ENCODE measurements at regions not wholly inside any gene's neighbourhood (a gene's known extent, or its start where the extent isn't known, plus 50 kb on each side); places are given as distances from the start of the nearest gene placed in this dataset.

GRCh38 chr7:24477398-24478136 is 95.7 kb upstream of the PALS2 start:
- Histone ChIP-seq H3K27ac (ENCODE audit: insufficient read depth, low read length) (no peak overlapping the region), H3K4me2 (ENCODE audit: extremely low read depth, insufficient read depth, low read length) (peak overlapping the region; percentile 70), H2AFZ (ENCODE audit: low read length) (peak overlapping the region; percentile 52), H3K4me1 (ENCODE audit: control insufficient read depth, extremely low read depth, insufficient read depth, low read length) (peaks cover 4% of the 10 kb centered on the region), H3K4me3 (replicated peaks in 1 of 4; ENCODE audit: control extremely low read depth in 1 of 4, insufficient read depth in 1 of 4, low read depth in 3 of 4, low read length in 4 of 4) (no peak overlapping the region), H3K9ac (ENCODE audit: insufficient read depth, low read length) (no peak overlapping the region), H3K79me2 (ENCODE audit: control insufficient read depth, insufficient read depth, low read length) (no peaks in the 10 kb centered on the region), H3K36me3 (ENCODE audit: control insufficient read depth, insufficient read depth, low read length) (no peaks in the 10 kb centered on the region), H4K20me1 (ENCODE audit: control insufficient read depth, extremely low read depth, insufficient read depth, low read length) (no peaks in the 10 kb centered on the region), H3K9me3 (ENCODE audit: control insufficient read depth, insufficient read depth, low read depth, low read length) (no peaks in the 10 kb centered on the region), H3K27me3 (ENCODE audit: control insufficient read depth, insufficient read depth, low read length) (no peaks in the 10 kb centered on the region)
- TF ChIP-seq EZH2 (IDR thresholded peaks at IDR 0.05; ENCODE audit: low read length, missing control alignments) (no peak), CTCF (conservative IDR thresholded peaks at IDR 0.05 in 1 of 2, IDR thresholded peaks at IDR 0.05 in 1 of 2; ENCODE audit: low read depth in 1 of 2, low read length in 2 of 2) (no peak)
- DNase-seq (ENCODE audit: low read depth in 2 of 2): peak; percentile 89 to 92

GRCh38 chr7:24478137-24478655 is 95.1 kb upstream of the PALS2 start:
- Histone ChIP-seq H3K79me2 (ENCODE audit: control insufficient read depth, insufficient read depth, low read length) (no peaks in the 10 kb centered on the region), H4K20me1 (ENCODE audit: control insufficient read depth, extremely low read depth, insufficient read depth, low read length) (no peaks in the 10 kb centered on the region), H3K4me1 (ENCODE audit: control insufficient read depth, extremely low read depth, insufficient read depth, low read length) (peaks cover 4% of the 10 kb centered on the region), H3K9ac (ENCODE audit: insufficient read depth, low read length) (no peak overlapping the region), H3K27ac (ENCODE audit: insufficient read depth, low read length) (no peak overlapping the region), H3K27me3 (ENCODE audit: control insufficient read depth, insufficient read depth, low read length) (no peaks in the 10 kb centered on the region), H3K4me2 (ENCODE audit: extremely low read depth, insufficient read depth, low read length) (peak overlapping the region; percentile 70), H3K4me3 (replicated peaks in 1 of 4; ENCODE audit: control extremely low read depth in 1 of 4, insufficient read depth in 1 of 4, low read depth in 3 of 4, low read length in 4 of 4) (no peak overlapping the region), H3K36me3 (ENCODE audit: control insufficient read depth, insufficient read depth, low read length) (no peaks in the 10 kb centered on the region), H3K9me3 (ENCODE audit: control insufficient read depth, insufficient read depth, low read depth, low read length) (no peaks in the 10 kb centered on the region), H2AFZ (ENCODE audit: low read length) (no peak overlapping the region)
- TF ChIP-seq CTCF (conservative IDR thresholded peaks at IDR 0.05 in 1 of 2, IDR thresholded peaks at IDR 0.05 in 1 of 2; ENCODE audit: low read depth in 1 of 2, low read length in 2 of 2) (no peak), EZH2 (IDR thresholded peaks at IDR 0.05; ENCODE audit: low read length, missing control alignments) (no peak)
- DNase-seq (ENCODE audit: low read depth in 2 of 2): peak in 1 of 2 donors; percentile 13

- Histone ChIP-seq H4K20me1 (ENCODE audit: control insufficient read depth, extremely low read depth, insufficient read depth, low read length) (no peaks in the 10 kb centered on the region), H3K4me2 (ENCODE audit: extremely low read depth, insufficient read depth, low read length) (no peak overlapping the region), H2AFZ (ENCODE audit: low read length) (no peak overlapping the region), H3K9me3 (ENCODE audit: control insufficient read depth, insufficient read depth, low read depth, low read length) (no peaks in the 10 kb centered on the region), H3K4me3 (replicated peaks in 1 of 4; ENCODE audit: control extremely low read depth in 1 of 4, insufficient read depth in 1 of 4, low read depth in 3 of 4, low read length in 4 of 4) (no peak overlapping the region), H3K27me3 (ENCODE audit: control insufficient read depth, insufficient read depth, low read length) (no peaks in the 10 kb centered on the region), H3K4me1 (ENCODE audit: control insufficient read depth, extremely low read depth, insufficient read depth, low read length) (peaks cover 4% of the 10 kb centered on the region), H3K79me2 (ENCODE audit: control insufficient read depth, insufficient read depth, low read length) (no peaks in the 10 kb centered on the region), H3K9ac (ENCODE audit: insufficient read depth, low read length) (no peak overlapping the region), H3K36me3 (ENCODE audit: control insufficient read depth, insufficient read depth, low read length) (no peaks in the 10 kb centered on the region), H3K27ac (ENCODE audit: insufficient read depth, low read length) (no peak overlapping the region)
- no peak for DNase-seq (ENCODE audit: low read depth in 2 of 2)
- TF ChIP-seq CTCF (conservative IDR thresholded peaks at IDR 0.05 in 1 of 2, IDR thresholded peaks at IDR 0.05 in 1 of 2; ENCODE audit: low read depth in 1 of 2, low read length in 2 of 2): no peak
- TF ChIP-seq EZH2 (IDR thresholded peaks at IDR 0.05; ENCODE audit: low read length, missing control alignments): no peak
Measured at GRCh38 chr7:24480501-24480900, 92.8 kb upstream of the PALS2 start.

Measured in fibroblast of lung (primary cell).